ENCODE measurements at regions not wholly inside any gene's neighbourhood (a gene's known extent, or its start where the extent isn't known, plus 50 kb on each side); places are given as distances from the start of the nearest gene placed in this dataset.

DNA sequence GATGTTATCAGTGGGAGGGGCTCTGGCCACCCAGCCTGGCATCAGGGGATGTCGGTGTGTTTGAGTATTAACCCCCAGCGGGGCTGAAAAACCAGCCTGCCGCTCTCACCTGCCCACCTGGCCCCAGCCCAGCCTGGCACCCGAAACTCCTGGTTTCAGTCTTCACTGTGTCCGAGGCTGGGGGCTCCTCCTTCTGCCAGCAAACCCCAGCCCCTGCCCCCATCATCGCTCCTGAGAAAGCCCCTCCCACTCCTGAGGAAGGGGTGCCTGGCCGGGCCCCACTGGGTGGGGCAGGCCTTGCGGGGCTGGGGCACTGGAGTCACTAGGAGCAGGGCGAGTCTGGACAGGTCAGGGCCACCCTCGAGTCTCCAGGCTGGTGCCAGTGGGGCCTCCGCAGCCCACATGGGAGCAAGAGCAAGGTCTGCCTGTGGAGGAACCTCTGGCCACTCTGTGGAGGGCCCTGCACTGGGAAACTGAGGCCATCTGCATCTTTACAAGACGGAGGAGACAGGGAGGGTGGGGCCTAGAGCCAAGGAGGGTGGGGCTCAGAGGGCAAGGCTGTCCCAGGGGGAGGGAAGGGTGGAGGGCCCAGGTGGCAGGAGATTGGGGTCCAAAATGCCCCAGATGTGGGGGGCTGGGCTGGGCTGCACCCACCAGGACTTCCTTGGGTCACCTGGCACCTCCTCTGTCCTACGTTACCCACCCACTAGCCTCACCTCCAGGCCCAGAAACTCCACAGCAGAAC is 51.5 kb upstream of the NOTCH1 start:
- H3K36me3 ChIP-seq, result no peaks in the 10 kb centered on the region
- no peak overlapping the region for H3K4me3 ChIP-seq
- WGBS (ENCODE audit: insufficient coverage, low coverage, low lambda C conversion rate, missing lambda C conversion rate), result 69% methylated on average over 3 of the region's 13 CpGs
- H3K4me1 ChIP-seq, result no peaks in the 10 kb centered on the region
- no peak for DNase-seq
- TF ChIP-seq POLR2A (IDR thresholded peaks at IDR 0.05), result no peak
- TF ChIP-seq, protein P1, sequence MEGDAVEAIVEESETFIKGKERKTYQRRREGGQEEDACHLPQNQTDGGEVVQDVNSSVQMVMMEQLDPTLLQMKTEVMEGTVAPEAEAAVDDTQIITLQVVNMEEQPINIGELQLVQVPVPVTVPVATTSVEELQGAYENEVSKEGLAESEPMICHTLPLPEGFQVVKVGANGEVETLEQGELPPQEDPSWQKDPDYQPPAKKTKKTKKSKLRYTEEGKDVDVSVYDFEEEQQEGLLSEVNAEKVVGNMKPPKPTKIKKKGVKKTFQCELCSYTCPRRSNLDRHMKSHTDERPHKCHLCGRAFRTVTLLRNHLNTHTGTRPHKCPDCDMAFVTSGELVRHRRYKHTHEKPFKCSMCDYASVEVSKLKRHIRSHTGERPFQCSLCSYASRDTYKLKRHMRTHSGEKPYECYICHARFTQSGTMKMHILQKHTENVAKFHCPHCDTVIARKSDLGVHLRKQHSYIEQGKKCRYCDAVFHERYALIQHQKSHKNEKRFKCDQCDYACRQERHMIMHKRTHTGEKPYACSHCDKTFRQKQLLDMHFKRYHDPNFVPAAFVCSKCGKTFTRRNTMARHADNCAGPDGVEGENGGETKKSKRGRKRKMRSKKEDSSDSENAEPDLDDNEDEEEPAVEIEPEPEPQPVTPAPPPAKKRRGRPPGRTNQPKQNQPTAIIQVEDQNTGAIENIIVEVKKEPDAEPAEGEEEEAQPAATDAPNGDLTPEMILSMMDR (IDR thresholded peaks at IDR 0.05), result no peak
- H3K27me3 ChIP-seq, result no peaks in the 10 kb centered on the region
- intact Hi-C loops (cut with DNase I), result no loop called here
- no peak for ATAC-seq
- no peaks in the 10 kb centered on the region for H3K9me3 ChIP-seq
- H3K27ac ChIP-seq, result no peak overlapping the region

DNA sequence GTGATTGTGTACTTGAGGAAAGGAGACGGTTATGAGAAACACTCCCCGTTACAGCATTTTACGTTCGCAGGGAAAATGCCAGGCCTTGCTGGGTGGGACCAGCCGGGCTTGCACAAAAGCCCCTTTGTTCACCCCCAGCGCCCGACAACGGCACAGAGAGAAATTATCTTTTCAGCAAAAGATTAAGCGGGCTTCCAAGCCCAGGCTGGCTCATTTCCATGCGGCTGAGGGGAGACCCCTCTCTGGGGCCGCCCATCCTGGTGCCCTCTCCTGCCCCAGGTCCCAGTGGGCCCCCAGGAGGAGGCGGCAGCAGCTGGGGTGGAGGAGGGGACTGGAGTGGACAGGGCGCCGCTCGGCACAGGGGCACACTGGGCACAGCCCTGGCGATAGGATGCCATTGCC is 50.8 kb upstream of the NOTCH1 start:
- no peak for DNase-seq
- intact Hi-C loops (cut with DNase I), result no loop called here

DNA sequence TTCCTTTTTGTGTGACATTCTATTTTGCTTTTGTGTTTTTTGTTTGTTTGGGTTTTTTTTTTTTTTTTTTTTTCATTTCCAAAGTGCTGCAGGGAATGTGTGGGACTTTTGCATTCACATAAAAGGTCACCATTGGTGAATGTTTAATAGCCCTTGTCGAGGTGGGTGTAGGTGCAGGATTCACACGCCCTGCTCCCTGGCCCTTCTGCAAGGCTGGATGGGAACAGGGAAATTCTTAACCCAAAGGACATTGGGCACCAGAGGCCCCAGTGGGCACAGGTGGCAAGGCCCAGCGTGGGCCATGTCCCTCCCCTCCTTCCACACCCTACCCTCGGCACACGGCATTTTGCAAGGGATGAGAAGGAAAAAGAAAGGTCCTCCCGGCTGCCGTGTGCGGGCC is 50.4 kb upstream of the NOTCH1 start:
- H3K4me1 ChIP-seq, result no peaks in the 10 kb centered on the region
- H3K9me3 ChIP-seq, result no peaks in the 10 kb centered on the region
- no peak overlapping the region for H3K4me3 ChIP-seq
- no peaks in the 10 kb centered on the region for H3K27me3 ChIP-seq
- no peaks in the 10 kb centered on the region for H3K36me3 ChIP-seq
- no peak for TF ChIP-seq POLR2A (IDR thresholded peaks at IDR 0.05)
- TF ChIP-seq, protein P1 (IDR thresholded peaks at IDR 0.05), result no peak
- ATAC-seq, result no peak
- H3K27ac ChIP-seq, result no peak overlapping the region
- 0% methylated on average over 1 of the region's 8 CpGs for WGBS (ENCODE audit: insufficient coverage, low coverage, low lambda C conversion rate, missing lambda C conversion rate)
- no peak for DNase-seq
- intact Hi-C loops (cut with DNase I), result no loop called here

More for the DNA sequence above, 50.8 kb upstream of the NOTCH1 start:
- TF ChIP-seq, protein P1 (IDR thresholded peaks at IDR 0.05), result no peak
- no peak for TF ChIP-seq POLR2A (IDR thresholded peaks at IDR 0.05)
- H3K4me3 ChIP-seq, result no peak overlapping the region
- H3K4me1 ChIP-seq, result no peaks in the 10 kb centered on the region
- no peak overlapping the region for H3K27ac ChIP-seq
- no peaks in the 10 kb centered on the region for H3K27me3 ChIP-seq
- WGBS (ENCODE audit: insufficient coverage, low coverage, low lambda C conversion rate, missing lambda C conversion rate), result 93% methylated on average over 3 of the region's 16 CpGs
- H3K9me3 ChIP-seq, result no peaks in the 10 kb centered on the region
- no peaks in the 10 kb centered on the region for H3K36me3 ChIP-seq
- no peak for ATAC-seq

DNA sequence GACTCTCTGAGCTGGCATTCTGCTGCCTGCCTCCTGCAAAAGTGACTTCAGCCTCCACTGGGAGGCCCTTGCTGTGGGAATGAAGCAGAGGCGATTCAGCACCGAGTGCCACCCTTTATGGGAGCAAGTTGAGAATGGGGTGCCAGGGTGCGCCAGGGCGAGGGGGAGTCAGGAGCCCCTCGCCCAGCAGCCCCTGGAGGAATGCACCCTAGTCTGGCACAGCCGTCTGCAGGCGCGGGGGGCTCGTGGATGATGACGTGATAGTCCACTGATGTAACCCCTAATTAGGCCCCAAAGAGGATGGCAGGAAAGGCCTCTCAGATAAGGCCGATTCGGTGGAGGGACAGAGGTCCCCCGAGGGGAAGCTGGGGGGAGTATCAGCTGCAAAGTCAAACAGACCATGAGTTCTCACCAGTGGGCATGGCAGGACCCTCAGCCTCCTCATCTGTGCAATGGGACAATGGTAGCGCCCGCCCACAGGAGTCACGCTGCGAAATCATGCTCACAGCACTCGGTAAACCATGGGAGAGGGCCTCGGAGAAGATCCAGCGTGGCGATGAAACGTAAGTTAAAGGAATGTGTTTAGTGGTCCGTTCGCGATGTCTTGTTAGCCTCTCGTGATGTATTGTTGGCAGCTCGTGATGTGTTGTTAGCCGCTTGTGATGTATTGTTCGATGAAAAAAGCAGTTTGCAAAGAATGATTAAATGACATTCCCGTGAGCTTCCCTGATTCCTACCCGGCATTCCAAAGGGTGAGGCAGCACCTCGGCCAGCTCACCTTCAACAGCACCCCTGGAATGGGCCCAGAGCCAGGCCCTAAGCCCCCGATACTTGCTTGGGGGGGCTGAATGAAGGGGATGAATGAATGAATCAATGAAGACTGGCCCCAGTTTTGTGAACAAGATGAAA is 49.7 kb upstream of the NOTCH1 start:
- 79% methylated on average over 20 of the region's 33 CpGs for WGBS (ENCODE audit: insufficient coverage, low coverage, low lambda C conversion rate, missing lambda C conversion rate)
- Histone ChIP-seq H3K27me3 (no peaks in the 10 kb centered on the region), H3K36me3 (no peaks in the 10 kb centered on the region), H3K27ac (no peak overlapping the region), H3K9me3 (no peaks in the 10 kb centered on the region), H3K4me1 (no peaks in the 10 kb centered on the region), H3K4me3 (no peak overlapping the region)
- DNase-seq (no peak), ATAC-seq (no peak)
- intact Hi-C loops (cut with DNase I), result no loop called here
- TF ChIP-seq, protein P1 (IDR thresholded peaks at IDR 0.05), result no peak
- no peak for TF ChIP-seq POLR2A (IDR thresholded peaks at IDR 0.05)

Measured in right lobe of liver (tissue), 6 donors.